Activated T-cell treated with anti-CD3 and anti-CD28 coated beads, Interleukin-2, amount 50 U/mL, for 48 hours (primary cell): ENCODE measurements at regions not wholly inside any gene's neighbourhood (a gene's known extent, or its start where the extent isn't known, plus 50 kb on each side); places are given as distances from the start of the nearest gene placed in this dataset.

ENCODE experiments used
- DNase-seq, 2 experiments: peaks; one replicate each; pipeline ENCODE4 v3.0.0-alpha.2; 2020

GRCh38 chr9:1337169-1337568 is 287.0 kb downstream of the DMRT2 start:
- DNase-seq: no peak

GRCh38 chr9:1340390-1340789 is 290.2 kb downstream of the DMRT2 start:
- DNase-seq: no peak

GRCh38 chr9:1353291-1353690 is 303.1 kb downstream of the DMRT2 start:
- DNase-seq: no peak

GRCh38 chr9:1354086-1354485 is 303.9 kb downstream of the DMRT2 start:
- no peak for DNase-seq

- DNase-seq: no peak
Observed at GRCh38 chr9:1354606-1355005, 304.4 kb downstream of the DMRT2 start.

- no peak for DNase-seq
Observed at GRCh38 chr9:1355656-1356055, 305.5 kb downstream of the DMRT2 start.

GRCh38 chr9:1362845-1363244 is 312.7 kb downstream of the DMRT2 start:
- DNase-seq: no peak

GRCh38 chr9:1366276-1366675 is 316.1 kb downstream of the DMRT2 start:
- DNase-seq: no peak

- no peak for DNase-seq
Observed at GRCh38 chr9:1369297-1369696, 319.1 kb downstream of the DMRT2 start.

GRCh38 chr9:1373445-1373844 is 323.3 kb downstream of the DMRT2 start:
- no peak for DNase-seq

GRCh38 chr9:1383899-1384455 is 333.8 kb downstream of the DMRT2 start:
- DNase-seq: no peak

- no peak for DNase-seq
Observed at GRCh38 chr9:1384816-1385215, 334.7 kb downstream of the DMRT2 start.

- no peak for DNase-seq
Observed at GRCh38 chr9:1386420-1386819, 336.3 kb downstream of the DMRT2 start.

GRCh38 chr9:1388216-1388615 is 338.1 kb downstream of the DMRT2 start:
- no peak for DNase-seq

- DNase-seq: no peak
Observed at GRCh38 chr9:1400983-1401382, 350.8 kb downstream of the DMRT2 start.

GRCh38 chr9:1404940-1405339 is 354.8 kb downstream of the DMRT2 start:
- no peak for DNase-seq

- no peak for DNase-seq
Observed at GRCh38 chr9:1411826-1412225, 361.7 kb downstream of the DMRT2 start.

- DNase-seq: no peak
Observed at GRCh38 chr9:1414711-1415131, 364.6 kb downstream of the DMRT2 start.

GRCh38 chr9:1415146-1415545 is 365.0 kb downstream of the DMRT2 start:
- no peak for DNase-seq

- DNase-seq: no peak
Observed at GRCh38 chr9:1416261-1416660, 366.1 kb downstream of the DMRT2 start.

- no peak for DNase-seq
Observed at GRCh38 chr9:1421436-1421835, 371.3 kb downstream of the DMRT2 start.

GRCh38 chr9:1427875-1428274 is 377.7 kb downstream of the DMRT2 start:
- DNase-seq: no peak

GRCh38 chr9:1429297-1429696 is 379.1 kb downstream of the DMRT2 start:
- DNase-seq: no peak

- DNase-seq: no peak
Observed at GRCh38 chr9:1431461-1431860, 381.3 kb downstream of the DMRT2 start.

GRCh38 chr9:1434052-1434767 is 384.1 kb downstream of the DMRT2 start:
- no peak for DNase-seq
